ENCODE measurements at regions not wholly inside any gene's neighbourhood (a gene's known extent, or its start where the extent isn't known, plus 50 kb on each side); places are given as distances from the start of the nearest gene placed in this dataset.
"Not testable (repeated sequence)": the region's sequence is repeated elsewhere in the genome, so short reads cannot be mapped to it uniquely, and the experiment has no call there.

DNA sequence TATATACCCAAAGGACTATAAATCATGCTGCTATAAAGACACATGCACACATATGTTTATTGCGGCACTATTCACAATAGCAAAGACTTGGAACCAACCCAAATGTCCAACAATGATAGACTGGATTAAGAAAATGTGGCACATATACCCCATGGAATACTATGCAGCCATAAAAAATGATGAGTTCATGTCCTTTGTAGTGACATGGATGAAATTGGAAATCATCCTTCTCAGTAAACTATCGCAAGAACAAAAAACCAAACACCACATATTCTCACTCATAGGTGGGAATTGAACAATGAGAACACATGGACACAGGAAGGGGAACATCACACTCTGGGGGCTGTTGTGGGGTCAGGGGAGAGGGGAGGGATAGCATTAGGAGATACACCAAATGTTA lies 165.7 kb upstream of the KCNJ15 start:
- H3K27ac ChIP-seq (ENCODE audit: insufficient read depth, low read length); H3K4me3 ChIP-seq (ENCODE audit: insufficient read depth, low read depth, low read length); H2AFZ ChIP-seq (replicated peaks; ENCODE audit: low read length, poor library complexity); DNase-seq; dilution Hi-C loops (cut with HindIII; ENCODE audit: low sequenced_read_pairs, unreplicated experiment); in situ Hi-C loops (cut with MboI; ENCODE audit: low sequenced_read_pairs); H2BK15ac ChIP-seq (ENCODE audit: low read depth, low read length); H4K20me1 ChIP-seq (ENCODE audit: insufficient read depth, low read length); BruUV-seq (replicated peaks); H3K56ac ChIP-seq (ENCODE audit: extremely low read depth, insufficient read depth, low read length); H3K4ac ChIP-seq (ENCODE audit: low read depth, low read length); H3K36me3 ChIP-seq (ENCODE audit: control insufficient read depth, insufficient read depth, low read length); POLR2A ChIA-PET (ENCODE audit: unreplicated experiment); H2AK9ac ChIP-seq (replicated peaks; ENCODE audit: low read depth, low read length, poor library complexity); H3K18ac ChIP-seq (ENCODE audit: low read depth, low read length); H3K23ac ChIP-seq (ENCODE audit: low read depth, low read length); H3K9ac ChIP-seq (ENCODE audit: low read depth, low read length); intact Hi-C loops (cut with micrococcal nuclease); H3K4me1 ChIP-seq (ENCODE audit: control insufficient read depth, insufficient read depth, low read length); H2BK5ac ChIP-seq (ENCODE audit: low read depth, low read length, poor library complexity, severe bottlenecking); H4K91ac ChIP-seq (ENCODE audit: insufficient read depth, low read depth, low read length); H2AK5ac ChIP-seq (ENCODE audit: low read depth, low read length); CTCF ChIA-PET; H3K27me3 ChIP-seq (ENCODE audit: control insufficient read depth, insufficient read depth, low read length); H3K14ac ChIP-seq (replicated peaks; ENCODE audit: low read depth, low read length); H4K8ac ChIP-seq (ENCODE audit: low read depth in 2 of 2, low read length in 2 of 2); H3K79me1 ChIP-seq (ENCODE audit: low read depth in 1 of 2, low read length in 2 of 2); ATAC-seq (ENCODE audit: low read depth); H2BK20ac ChIP-seq (ENCODE audit: low read depth, low read length); H3K4me2 ChIP-seq (ENCODE audit: low read depth, low read length); H4K5ac ChIP-seq (ENCODE audit: low read depth, low read length); H3K9me3 ChIP-seq (ENCODE audit: control insufficient read depth, insufficient read depth, low read length); H2BK120ac ChIP-seq (ENCODE audit: low read depth, low read length); H3K9me1 ChIP-seq (ENCODE audit: insufficient read depth, low read length): not testable (repeated sequence)
- no CpG with 5 or more reads among the region's 2 CpGs for WGBS, 2 experiments (ENCODE audit: extremely low coverage in 2 of 2, insufficient read length in 1 of 2)

Data from IMR-90 (cell line).